Transverse colon (tissue), 4 donors: ENCODE measurements at regions not wholly inside any gene's neighbourhood (a gene's known extent, or its start where the extent isn't known, plus 50 kb on each side); places are given as distances from the start of the nearest gene placed in this dataset.

Experiments
- DNase-seq: peaks from one replicate; pipeline ENCODE4 v3.0.0-alpha.2; 2019
- H3K27ac ChIP-seq, 4 donors: fragments of 200-600 bp; sonication (generic); 2 replicates each; pipeline ENCODE4 v1.5.1; 2016 to 2018; ENCODE audit warnings: inconsistent platforms in 4 of 4
- H3K27me3 ChIP-seq: fragments of 200-600 bp; sonication (generic); 2 replicates; pipeline ENCODE4 v1.5.1; 2017; ENCODE audit warnings: inconsistent platforms
- H3K36me3 ChIP-seq, 4 donors: fragments of 200-600 bp; sonication (generic); 2 replicates each; pipeline ENCODE4 v1.5.1; 2017 to 2019; ENCODE audit warnings: inconsistent platforms in 4 of 4
- H3K4me1 ChIP-seq, 4 donors: fragments of 200-600 bp; sonication (generic); 2 replicates each; pipeline ENCODE4 v1.5.1; 2017 to 2020; ENCODE audit warnings: inconsistent platforms in 4 of 4
- H3K4me3 ChIP-seq, 4 donors: fragments of 200-600 bp; sonication (generic); 1 replicate in 1 of 4; 2 replicates in 3 of 4; pipeline versions ENCODE4 v1.5.1 to v1.6.1; 2017 to 2019; ENCODE audit warnings: inconsistent platforms in 4 of 4
- H3K9me3 ChIP-seq, 2 donors: fragments of 200-600 bp; sonication (generic); 2 replicates each; pipeline ENCODE4 v1.5.1; 2017 to 2019; ENCODE audit warnings: inconsistent platforms in 2 of 2
- CTCF ChIP-seq, 5 experiments: fragments of 200-600 bp in 3 of 5; fragments of 450-650 bp in 2 of 5; sonication (generic) in 3 of 5; IDR thresholded peaks; 1 replicate in 2 of 5; 2 replicates in 3 of 5; pipeline ENCODE4 v1.5.1; 2016 to 2017; ENCODE audit warnings: antibody characterized with exemption in 5 of 5, inconsistent platforms in 3 of 5, mild to moderate bottlenecking in 2 of 5, moderate library complexity in 1 of 5
- EP300 ChIP-seq: sonication (generic); formaldehyde crosslinking; IDR thresholded peaks from one replicate; pipeline ENCODE4 v1.6.1; 2017; ENCODE audit warnings: antibody characterized with exemption, low read depth
- POLR2A ChIP-seq: fragments of 450-650 bp; IDR thresholded peaks from one replicate; pipeline ENCODE4 v1.6.1; 2016; ENCODE audit warnings: antibody characterized with exemption, mild to moderate bottlenecking, moderate library complexity
- POLR2AphosphoS5 ChIP-seq, 3 donors: sonication (generic); formaldehyde crosslinking; IDR thresholded peaks; one replicate each; pipeline ENCODE4 v1.6.1; 2016; ENCODE audit warnings: antibody characterized with exemption in 3 of 3
- WGBS, 2 donors: methylation state at CpG; one replicate each; pipeline ENCODE4 v1.1.5; 2018; ENCODE audit warnings: low coverage in 1 of 2; 5-methylcytosine and 5-hydroxymethylcytosine counted together
- in situ Hi-C, 4 donors: fragments of 200-750 bp; cut with MboI; loops; one replicate each; pipeline versions ENCODE4 v1.15.0 to v1.15.1; 2017; ENCODE audit warnings: low sequenced_read_pairs in 3 of 4, low pct_ligation_motif_present in 1 of 4, low pct_unique_long_range_greater_than_20kb in 1 of 4
- intact Hi-C: fragments of 100-400 bp; cut with DNase I; formaldehyde crosslinking; loops from one replicate; pipeline ENCODE4 v1.15.1; 2023; ENCODE audit warnings: low total_unique reads

- in situ Hi-C loops (no loop called here), intact Hi-C loops (no loop called here)
- Histone ChIP-seq H3K4me3 (no peak overlapping the region), H3K9me3 (no peaks in the 10 kb centered on the region), H3K27ac (no peak overlapping the region), H3K36me3 (no peaks in the 10 kb centered on the region), H3K4me1 (no peaks in the 10 kb centered on the region), H3K27me3 (peaks cover 27% of the 10 kb centered on the region)
- WGBS, 2 donors: 38 to 100% methylated on average over 1 to 30 of the region's 30 CpGs
- DNase-seq: no peak
- no peak for TF ChIP-seq POLR2AphosphoS5 (IDR thresholded peaks at IDR 0.05)
- no peak for TF ChIP-seq CTCF (IDR thresholded peaks at IDR 0.05)
- no peak for TF ChIP-seq EP300
- TF ChIP-seq POLR2A: no peak
Measured at GRCh38 chr2:122660786-122661634, 905.6 kb downstream of the TSN start.

DNA sequence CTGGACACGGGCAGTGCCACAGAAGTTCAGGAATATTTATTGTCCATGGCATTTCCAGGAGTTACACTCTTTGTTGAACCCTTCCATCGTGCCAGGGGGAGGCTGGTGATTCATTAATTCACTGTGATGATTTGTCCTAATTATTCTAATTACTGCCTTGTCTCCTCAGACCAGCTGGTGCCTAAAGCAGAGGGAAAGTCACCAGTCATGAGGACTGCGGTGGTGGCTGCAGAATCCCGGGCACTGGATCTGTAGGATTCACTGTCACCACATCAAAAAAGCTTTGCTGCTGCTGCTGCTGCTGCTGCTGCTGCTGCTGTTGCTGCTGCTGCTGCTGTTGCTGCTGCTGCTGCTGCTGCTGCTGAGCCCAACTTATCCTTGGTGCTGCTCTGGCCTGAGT, 908.2 kb downstream of the TSN start:
- Histone ChIP-seq H3K27me3 (peaks cover 27% of the 10 kb centered on the region), H3K9me3 (no peaks in the 10 kb centered on the region), H3K4me1 (no peaks in the 10 kb centered on the region), H3K36me3 (no peaks in the 10 kb centered on the region), H3K27ac (no peak overlapping the region), H3K4me3 (no peak overlapping the region)
- intact Hi-C loops: no loop called here
- no peak for DNase-seq
- in situ Hi-C loops: no loop called here
- TF ChIP-seq POLR2A: no peak
- no peak for TF ChIP-seq POLR2AphosphoS5 (IDR thresholded peaks at IDR 0.05)
- WGBS, 2 donors: 77 to 100% methylated on average over 1 to 4 of the region's 4 CpGs

DNA sequence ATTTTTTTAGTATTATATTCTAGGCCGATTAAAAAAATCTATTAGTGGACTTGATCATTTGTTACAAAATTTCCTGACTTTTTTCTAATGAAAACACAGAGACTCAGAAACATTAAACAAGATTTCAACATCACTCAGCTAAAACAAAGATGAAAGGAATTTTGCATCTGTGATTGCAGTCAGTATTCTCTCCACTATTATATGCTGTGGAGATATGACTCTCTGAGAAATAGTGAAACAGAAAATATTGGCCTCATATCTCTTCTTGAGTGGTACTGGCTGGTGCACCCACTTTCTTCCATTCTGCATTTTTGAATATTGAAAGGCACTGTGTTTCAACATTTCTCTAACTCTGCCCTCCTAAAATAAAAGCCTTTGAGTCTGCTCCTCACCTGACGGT, 914.2 kb downstream of the TSN start:
- no peaks in the 10 kb centered on the region for H3K9me3 ChIP-seq
- 88 to 92% methylated on average over 2 of the region's 2 CpGs for WGBS, 2 donors
- no peaks in the 10 kb centered on the region for H3K27me3 ChIP-seq
- H3K36me3 ChIP-seq: no peaks in the 10 kb centered on the region
- DNase-seq: no peak
- in situ Hi-C loops (no loop called here), intact Hi-C loops (no loop called here)
- TF ChIP-seq EP300 (no peak), POLR2AphosphoS5 (IDR thresholded peaks at IDR 0.05) (no peak), CTCF (IDR thresholded peaks at IDR 0.05) (no peak), POLR2A (no peak)
- H3K27ac ChIP-seq: no peak overlapping the region
- H3K4me3 ChIP-seq: no peak overlapping the region
- H3K4me1 ChIP-seq: no peaks in the 10 kb centered on the region

DNA sequence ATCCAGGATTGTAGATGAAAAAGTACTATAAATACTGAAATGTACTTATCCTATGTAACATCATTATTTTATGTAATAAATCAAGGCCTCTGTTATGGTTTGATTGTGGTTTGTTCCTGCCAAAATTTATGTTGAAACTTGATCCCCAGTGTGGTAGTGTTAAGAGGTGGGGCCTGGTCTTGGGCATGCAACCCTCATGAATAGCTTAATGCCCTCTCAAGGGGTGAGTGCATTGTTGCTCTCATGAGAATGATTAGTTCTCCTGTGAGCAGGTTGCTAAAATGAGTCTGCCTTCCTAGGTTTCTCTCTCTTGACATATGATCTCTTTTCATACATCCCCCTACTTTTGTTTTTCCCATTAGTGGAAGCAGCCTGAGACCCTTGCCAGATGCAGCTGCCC, 915.4 kb downstream of the TSN start:
- in situ Hi-C loops: no loop called here
- DNase-seq: no peak
- TF ChIP-seq POLR2A: no peak
- no peak for TF ChIP-seq CTCF (IDR thresholded peaks at IDR 0.05)
- TF ChIP-seq EP300: no peak
- no peak for TF ChIP-seq POLR2AphosphoS5 (IDR thresholded peaks at IDR 0.05)
- H3K4me3 ChIP-seq: no peak overlapping the region
- intact Hi-C loops: no loop called here
- no peak overlapping the region for H3K27ac ChIP-seq
- no peaks in the 10 kb centered on the region for H3K9me3 ChIP-seq
- H3K36me3 ChIP-seq: no peaks in the 10 kb centered on the region
- no peaks in the 10 kb centered on the region for H3K4me1 ChIP-seq
- H3K27me3 ChIP-seq: no peaks in the 10 kb centered on the region

DNA sequence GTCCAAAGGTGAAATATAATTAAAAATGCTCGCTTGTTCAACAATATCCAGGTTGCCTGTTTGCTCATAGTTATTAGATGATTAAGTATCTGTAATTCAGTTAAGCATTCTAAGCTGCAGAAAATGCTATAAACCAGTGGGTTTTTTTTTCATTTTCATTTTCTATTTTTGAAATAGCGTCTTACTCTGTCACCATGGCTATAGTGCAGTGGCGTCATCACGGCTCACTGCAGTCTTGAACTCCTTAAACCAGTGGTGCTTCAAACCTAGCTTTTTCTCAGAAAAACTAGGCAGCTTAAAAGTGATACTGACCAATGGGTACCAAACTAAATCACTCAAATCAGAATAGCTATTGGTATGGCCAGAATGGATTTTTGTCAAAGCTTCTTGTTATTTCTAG, 925.2 kb downstream of the TSN start:
- in situ Hi-C loops: no loop called here
- no peak for TF ChIP-seq CTCF (IDR thresholded peaks at IDR 0.05)
- TF ChIP-seq EP300: no peak
- no peak for TF ChIP-seq POLR2AphosphoS5 (IDR thresholded peaks at IDR 0.05)
- no peak for TF ChIP-seq POLR2A
- 74 to 80% methylated on average over 4 of the region's 4 CpGs for WGBS, 2 donors

More for the DNA sequence above, 925.2 kb downstream of the TSN start:
- Histone ChIP-seq H3K27me3 (no peaks in the 10 kb centered on the region), H3K4me3 (no peak overlapping the region), H3K9me3 (no peaks in the 10 kb centered on the region), H3K27ac (no peak overlapping the region), H3K4me1 (no peaks in the 10 kb centered on the region), H3K36me3 (no peaks in the 10 kb centered on the region)
- intact Hi-C loops: no loop called here
- DNase-seq: no peak
